ENCODE measurements at regions not wholly inside any gene's neighbourhood (a gene's known extent, or its start where the extent isn't known, plus 50 kb on each side); places are given as distances from the start of the nearest gene placed in this dataset.

- TF ChIP-seq CTCF (IDR thresholded peaks at IDR 0.05; ENCODE audit: low read depth, low read length) (no peak), POLR2A (IDR thresholded peaks at IDR 0.05; ENCODE audit: extremely low read depth, insufficient read length) (no peak)
Measured at GRCh38 chr2:45166229-45166890, 157.1 kb upstream of the SIX2 start.

Data from NB4 (cell line).